Tibial nerve (tissue), 3 donors: ENCODE measurements at regions not wholly inside any gene's neighbourhood (a gene's known extent, or its start where the extent isn't known, plus 50 kb on each side); places are given as distances from the start of the nearest gene placed in this dataset.

Experiments
- EP300 ChIP-seq, 2 donors: sonication (generic); formaldehyde crosslinking; IDR thresholded peaks; one replicate each; pipeline ENCODE4 v1.6.1; 2017; ENCODE audit warnings: antibody characterized with exemption in 2 of 2, mild to moderate bottlenecking in 1 of 2
- POLR2A ChIP-seq, 2 donors: fragments of 450-650 bp; IDR thresholded peaks; one replicate each; pipeline ENCODE4 v1.6.1; 2017; ENCODE audit warnings: antibody characterized with exemption in 2 of 2, mild to moderate bottlenecking in 2 of 2, moderate library complexity in 2 of 2

DNA sequence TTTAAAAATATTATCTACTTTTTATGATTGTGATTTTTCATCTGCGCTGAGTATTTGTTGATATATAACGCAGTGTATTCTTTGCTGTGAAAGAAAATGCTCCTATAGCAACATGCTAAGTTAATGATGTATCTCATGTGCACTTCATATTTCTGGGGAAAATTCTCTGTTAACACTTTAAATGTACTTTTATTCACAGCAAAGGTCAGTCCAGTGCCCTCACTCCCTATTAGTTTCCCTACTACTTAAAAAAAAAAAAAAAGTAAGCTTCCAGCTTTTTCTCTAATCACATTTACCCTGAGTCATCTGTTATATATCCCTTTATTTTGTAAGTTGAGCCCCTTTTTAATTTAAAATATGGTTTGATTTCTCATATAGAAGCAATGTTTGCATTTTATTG is 219.8 kb downstream of the AEBP2 start:
- TF ChIP-seq EP300 (IDR thresholded peaks at IDR 0.05) (no peak), POLR2A (IDR thresholded peaks at IDR 0.05) (no peak)
